Heart right ventricle (tissue), 16 donors: ENCODE measurements at regions not wholly inside any gene's neighbourhood (a gene's known extent, or its start where the extent isn't known, plus 50 kb on each side); places are given as distances from the start of the nearest gene placed in this dataset.

ENCODE experiments used
- ATAC-seq, 8 donors: fragments of 200-7000 bp; cut with Tn5 transposase; one replicate each; pipeline ENCODE4 v1.9.1; 2020; ENCODE audit warnings: mild to moderate bottlenecking in 8 of 8, moderate library complexity in 8 of 8, moderate number of reproducible peaks in 1 of 8
- DNase-seq, 2 donors: peaks; one replicate each; pipeline ENCODE4 v3.0.0-alpha.2; 2020
- H3K27ac ChIP-seq, 10 donors: fragments of 200-600 bp; sonication (generic) in 2 of 10; one replicate each; pipeline versions ENCODE4 v1.5.0 to v1.8.0; 2020 to 2022; ENCODE audit warnings: mild to moderate bottlenecking in 3 of 10
- H3K27me3 ChIP-seq, 7 donors: fragments of 200-600 bp; one replicate each; pipeline ENCODE4 v1.8.0; 2021 to 2022; ENCODE audit warnings: mild to moderate bottlenecking in 2 of 7
- H3K36me3 ChIP-seq, 9 donors: fragments of 200-600 bp; sonication (generic) in 1 of 9; one replicate each; pipeline versions ENCODE4 v1.5.0 to v1.8.0; 2020 to 2022; ENCODE audit warnings: mild to moderate bottlenecking in 2 of 9
- H3K4me1 ChIP-seq, 9 donors: fragments of 200-600 bp; sonication (generic) in 1 of 9; one replicate each; pipeline versions ENCODE4 v1.5.0 to v1.8.0; 2020 to 2022; ENCODE audit warnings: mild to moderate bottlenecking in 4 of 9
- H3K4me3 ChIP-seq, 10 donors: fragments of 200-600 bp; sonication (generic) in 2 of 10; one replicate each; pipeline versions ENCODE4 v1.5.0 to v1.8.0; 2020 to 2022; ENCODE audit warnings: mild to moderate bottlenecking in 7 of 10, moderate library complexity in 2 of 10
- H3K9me3 ChIP-seq, 11 donors: fragments of 200-600 bp in 10 of 11; sonication (generic) in 2 of 11; one replicate each; pipeline versions ENCODE4 v1.5.0 to v1.8.0; 2013 to 2022; ENCODE audit warnings: mild to moderate bottlenecking in 2 of 11, control low read depth in 1 of 11, moderate library complexity in 1 of 11
- CTCF ChIP-seq, 9 donors: fragments of 200-600 bp; sonication (generic) in 2 of 9; IDR thresholded peaks; one replicate each; pipeline versions ENCODE4 v1.5.0 to v1.8.0; 2021 to 2022; ENCODE audit warnings: antibody characterized with exemption in 9 of 9, mild to moderate bottlenecking in 5 of 9, moderate library complexity in 1 of 9
- WGBS, 2 donors: extraction: QIAGEN DNeasy Blood & Tissue Kit; methylation state at CpG; one replicate each; pipeline ENCODE4 v1.1.7; 2013; ENCODE audit warnings: inconsistent platforms in 1 of 2; 5-methylcytosine and 5-hydroxymethylcytosine counted together
- intact Hi-C, 10 donors: fragments of 100-400 bp; cut with DNase I; formaldehyde crosslinking; loops; one replicate each; pipeline versions ENCODE4 v1.11.1 to v1.14.2; 2022
- donor health status: Arrhythmogenic right ventricular cardiomyopathy.
- donor health status: ischemic (EF 13 %, LVEDD 7.1; RV severe dilation, severe dysfunction).
- donor health status: healthy with polysubstance abuse.
- donor health status: DM: no; HTN: yes; CAD: no.
- donor health status: DM: no; HTN: no; CAD: no.
- donor health status: ischemic (EF 25% LVEDD 6.9; RV normal size, moderate dysfunction).
- donor health status: ischemic (EF 25% LVEDD 5.7; RV mildly dilated, moderate dysfunction).
- donor health status: healthy.
- donor health status: DM: yes; HTN: yes; CAD: no.
- donor health status: Ischemic cardiomyopathy.
- donor health status: ischemic (EF 35%, LVEDD 5.7; RV mildly dilated, moderate dysfunction).
- donor health status: nonischemic (EF 11% LVEDD 7.7; RV severe dilation, severe dysfunction).
- donor health status: DM: yes; HTN: yes; CAD: no.
- donor health status: PGD.
- donor health status: ischemic (EF 29% LVEDD 5.4; RV normal size, mild dysfunction).
- donor health status: nonischemic (EF 23%, LVEDD 6.1; RV moderate dilation, normal function).

- ATAC-seq (peak in 5 of 8 donors; percentile 20 to 66 (median 37)), DNase-seq (peak in 1 of 2 donors; percentile 5)
- TF ChIP-seq CTCF (IDR thresholded peaks at IDR 0.05), result no peak
- Histone ChIP-seq H3K27me3 (peaks cover 0 to 67% (median 0%) of the 10 kb centered on the region in 7 donors), H3K4me1 (peaks cover 0 to 29% (median 0%) of the 10 kb centered on the region in 9 donors), H3K9me3 (no peaks in the 10 kb centered on the region), H3K4me3 (peak overlapping the region in 7 of 10 donors; percentile 40 to 58 (median 52)), H3K36me3 (no peaks in the 10 kb centered on the region), H3K27ac (peak overlapping the region in 9 of 10 donors; percentile 16 to 82 (median 74))
- 42 to 52% methylated on average over 6 of the region's 6 CpGs for WGBS, 2 donors
- intact Hi-C loops, result loop anchor here in 1 of 10 donors (10.0 kb wide), 1 partner anchor 256 kb away; no protein-coding TSS in a partner anchor
These were observed 570.4 kb upstream of the DIPK2B start for GRCh38 chrX:45771114-45771513.

DNA sequence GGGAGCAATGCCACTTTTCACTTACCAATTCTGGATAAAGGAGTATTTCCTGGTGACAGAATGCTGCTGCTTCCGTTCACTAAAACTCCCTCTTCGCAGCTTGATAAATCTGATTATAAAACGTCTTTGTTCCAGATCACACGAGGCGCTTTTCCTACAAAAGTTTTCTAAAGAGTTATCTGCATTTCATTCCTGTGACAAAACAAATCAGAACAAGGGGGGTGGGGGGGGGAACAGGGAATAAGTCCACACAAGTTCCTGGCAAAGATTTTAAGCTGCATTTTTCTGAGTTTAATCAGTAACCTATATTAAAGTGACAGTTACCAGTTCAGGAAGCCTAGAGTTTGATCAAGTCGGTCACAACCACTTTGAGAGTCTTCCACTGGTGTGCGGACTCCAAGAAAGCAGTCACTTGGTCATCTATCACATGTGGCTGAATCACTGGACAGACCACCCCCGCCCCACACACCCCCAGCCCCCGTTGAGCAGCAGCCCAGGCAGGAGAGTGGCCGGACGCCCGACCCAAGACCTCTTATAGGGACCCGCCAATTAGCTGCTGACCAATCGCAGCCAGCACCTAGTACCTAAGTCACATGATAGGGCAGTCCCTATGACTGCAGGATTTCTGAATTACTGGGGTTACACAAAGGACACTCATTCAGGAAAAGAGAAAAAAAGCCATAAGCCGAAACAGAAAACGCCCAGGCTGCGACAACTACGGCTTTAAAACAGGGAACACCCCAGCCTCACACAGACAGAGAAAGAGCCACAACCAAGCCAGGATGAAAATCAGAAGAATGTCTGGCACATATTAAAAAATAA lies 569.3 kb upstream of the DIPK2B start:
- peak; percentile 43 to 69 for DNase-seq
- Histone ChIP-seq H3K4me3 (peak overlapping the region in 9 of 10 donors; percentile 31 to 58 (median 50)), H3K27ac (peak overlapping the region in 9 of 10 donors; percentile 29 to 82 (median 74)), H3K9me3 (no peaks in the 10 kb centered on the region), H3K36me3 (no peaks in the 10 kb centered on the region), H3K27me3 (peaks cover 0 to 69% (median 0%) of the 10 kb centered on the region in 7 donors), H3K4me1 (peaks cover 0 to 29% (median 0%) of the 10 kb centered on the region in 9 donors)
- peak; percentile 91 to 95 (median 93) for ATAC-seq
- 34% methylated on average over 18 of the region's 18 CpGs for WGBS, 2 donors
- TF ChIP-seq CTCF (IDR thresholded peaks at IDR 0.05), result no peak
- intact Hi-C loops, result loop anchor here in 1 of 10 donors (10.0 kb wide), 1 partner anchor 255 kb away; no protein-coding TSS in a partner anchor

DNA sequence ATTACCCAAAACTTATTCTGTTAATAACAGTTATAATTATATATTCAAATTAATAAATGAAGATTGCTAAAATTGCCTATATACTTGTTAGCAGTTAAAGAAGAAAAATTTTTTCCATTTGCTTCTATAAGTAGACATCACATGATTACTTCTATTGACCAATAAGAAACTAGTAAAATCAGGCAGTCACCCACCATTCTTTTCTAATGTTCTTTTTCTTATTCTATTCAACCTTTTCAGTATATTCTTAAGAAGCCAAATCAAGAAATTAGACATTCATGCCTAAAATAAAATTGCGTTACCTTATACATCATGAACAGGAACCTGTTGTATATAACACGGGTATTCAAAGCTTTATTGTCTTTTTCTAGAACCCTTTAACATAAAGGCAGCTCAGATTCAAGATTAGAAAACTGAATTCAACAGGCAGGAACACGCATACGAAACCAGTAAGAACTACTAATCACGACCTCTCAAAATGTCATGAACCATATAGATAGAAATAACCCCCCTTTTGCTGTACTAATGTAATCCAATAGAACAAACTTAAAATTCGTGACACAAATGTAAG lies 568.1 kb upstream of the DIPK2B start:
- intact Hi-C loops, result no loop called here
- Histone ChIP-seq H3K27me3 (peaks cover 0 to 68% (median 0%) of the 10 kb centered on the region in 7 donors), H3K4me1 (peaks cover 0 to 33% (median 0%) of the 10 kb centered on the region in 9 donors), H3K9me3 (no peaks in the 10 kb centered on the region), H3K4me3 (peak overlapping the region; percentile 3 to 58 (median 48)), H3K36me3 (no peaks in the 10 kb centered on the region), H3K27ac (peak overlapping the region in 7 of 10 donors; percentile 59 to 82 (median 74))
- DNase-seq (no peak), ATAC-seq (no peak)
- WGBS, 2 donors, result 39 to 55% methylated on average over 6 of the region's 6 CpGs
- no peak for TF ChIP-seq CTCF (IDR thresholded peaks at IDR 0.05)

GRCh38 chrX:45766981-45767501 lies 566.4 kb upstream of the DIPK2B start:
- Histone ChIP-seq H3K9me3 (no peaks in the 10 kb centered on the region), H3K4me1 (peaks cover 0 to 43% (median 0%) of the 10 kb centered on the region in 9 donors), H3K27me3 (peaks cover 0 to 68% (median 0%) of the 10 kb centered on the region in 7 donors), H3K36me3 (no peaks in the 10 kb centered on the region), H3K4me3 (peak overlapping the region in 8 of 10 donors; percentile 19 to 58 (median 51)), H3K27ac (peak overlapping the region in 5 of 10 donors; percentile 10 to 80 (median 29))
- DNase-seq (no peak), ATAC-seq (no peak)
- intact Hi-C loops, result no loop called here
- TF ChIP-seq CTCF (IDR thresholded peaks at IDR 0.05), result no peak
- 34 to 37% methylated on average over 3 of the region's 3 CpGs for WGBS, 2 donors
